CD4-positive, alpha-beta T cell treated with Interleukin-17A for 1 hour (primary cell): ENCODE measurements at regions not wholly inside any gene's neighbourhood (a gene's known extent, or its start where the extent isn't known, plus 50 kb on each side); places are given as distances from the start of the nearest gene placed in this dataset.

ENCODE experiments used
- DNase-seq: peaks from one replicate; pipeline ENCODE4 v3.0.0-alpha.2; 2020

DNA sequence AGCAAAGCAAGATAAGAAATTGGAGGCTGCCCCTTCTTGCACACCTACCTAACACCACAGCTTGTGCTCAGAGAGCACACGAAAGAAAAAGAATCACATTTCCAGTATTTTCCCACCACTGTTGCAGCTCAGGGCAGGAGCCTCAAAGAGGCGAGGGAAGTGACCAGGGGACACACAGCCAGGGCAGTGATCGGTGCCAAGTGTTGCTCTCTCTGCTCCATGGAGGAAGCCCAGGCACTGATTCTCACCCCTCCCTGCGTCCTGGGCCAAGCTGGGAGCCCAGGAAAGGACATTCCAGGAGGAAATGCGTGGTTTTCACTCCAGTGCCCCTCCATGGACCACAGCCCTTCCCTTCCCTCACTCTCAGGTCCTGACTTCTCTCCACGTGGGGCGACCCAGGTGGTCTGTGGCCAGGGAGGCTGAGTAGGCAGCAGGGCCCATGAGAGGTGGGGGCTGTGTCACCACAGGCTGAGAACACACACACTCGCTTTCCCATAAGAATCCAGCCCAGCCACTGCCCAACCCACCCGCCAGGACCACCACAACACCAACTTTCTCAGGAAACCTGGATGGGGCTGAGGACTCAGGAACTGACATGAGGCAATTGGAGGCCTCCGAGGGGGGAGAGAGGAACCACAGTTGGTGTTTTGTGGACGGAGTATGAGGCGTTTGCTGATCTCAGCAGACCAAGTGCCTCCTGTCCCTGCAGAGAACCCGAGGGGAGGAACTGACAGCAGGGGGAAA, 81.7 kb upstream of the MAFB start:
- no peak for DNase-seq

DNA sequence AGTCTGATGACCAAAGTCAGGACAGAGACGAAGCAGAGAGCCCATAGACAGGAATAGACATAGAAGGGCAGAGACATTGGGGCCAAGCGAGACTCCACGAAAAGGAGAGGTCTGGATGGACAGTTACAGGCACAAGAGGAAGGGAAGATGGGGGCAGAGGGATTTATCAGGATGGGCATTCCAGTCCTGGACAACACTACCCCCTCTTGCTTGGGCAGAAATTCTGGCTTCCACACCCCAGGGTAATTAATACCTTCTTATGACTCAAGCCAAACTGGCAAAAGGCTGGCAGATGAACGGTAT, 82.2 kb upstream of the MAFB start:
- no peak for DNase-seq

DNA sequence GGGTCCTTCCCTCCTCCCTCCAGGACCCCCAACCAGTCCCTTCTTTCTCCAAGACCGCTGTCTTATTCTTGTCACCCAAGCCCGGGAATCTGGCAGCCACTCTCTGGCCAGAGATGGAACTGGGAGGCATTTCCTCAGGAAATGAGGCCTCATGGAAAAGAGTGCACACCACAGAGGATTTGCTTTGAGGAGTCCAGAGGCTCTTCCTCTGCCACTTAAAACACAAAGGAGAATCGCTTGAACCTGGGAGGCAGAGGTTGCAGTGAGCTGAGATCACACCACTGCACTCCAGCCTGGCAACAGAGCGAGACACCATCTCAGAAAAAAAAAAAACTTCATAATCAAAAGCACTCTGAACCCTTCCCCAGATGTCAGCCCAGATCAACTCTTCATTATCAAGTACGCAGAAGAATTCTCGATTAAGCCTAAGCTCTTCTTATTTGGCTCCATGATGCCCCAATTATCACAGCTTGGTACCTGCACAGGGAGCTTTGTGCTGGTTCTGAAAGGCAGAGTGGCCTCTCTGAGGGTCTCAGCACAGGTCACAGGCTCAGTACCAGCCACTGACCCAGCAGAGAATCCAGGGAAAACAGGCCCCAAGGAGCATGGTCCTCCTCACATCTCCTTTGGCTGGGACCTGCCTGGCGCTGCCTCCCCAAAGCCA, 82.9 kb upstream of the MAFB start:
- DNase-seq: no peak

DNA sequence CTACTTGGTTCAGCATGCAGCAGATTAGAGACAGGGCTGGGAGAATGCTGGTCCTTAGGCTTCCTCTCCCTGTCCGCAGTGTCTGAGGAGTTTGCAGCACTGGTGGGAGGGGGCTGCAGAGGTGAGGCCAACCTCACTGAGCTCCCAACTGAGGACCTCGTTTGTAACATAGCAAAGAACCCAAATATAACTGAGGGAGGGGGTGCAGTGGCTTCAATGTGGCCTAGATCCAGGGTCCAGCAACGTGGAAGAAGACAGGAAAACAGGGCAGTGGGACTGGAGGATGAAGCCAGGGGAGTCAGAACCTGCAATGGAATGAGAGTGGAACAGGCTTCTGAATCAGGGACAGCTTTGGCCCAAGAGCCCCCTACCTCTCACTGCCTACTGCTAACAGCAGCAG, 84.3 kb upstream of the MAFB start:
- DNase-seq: no peak

DNA sequence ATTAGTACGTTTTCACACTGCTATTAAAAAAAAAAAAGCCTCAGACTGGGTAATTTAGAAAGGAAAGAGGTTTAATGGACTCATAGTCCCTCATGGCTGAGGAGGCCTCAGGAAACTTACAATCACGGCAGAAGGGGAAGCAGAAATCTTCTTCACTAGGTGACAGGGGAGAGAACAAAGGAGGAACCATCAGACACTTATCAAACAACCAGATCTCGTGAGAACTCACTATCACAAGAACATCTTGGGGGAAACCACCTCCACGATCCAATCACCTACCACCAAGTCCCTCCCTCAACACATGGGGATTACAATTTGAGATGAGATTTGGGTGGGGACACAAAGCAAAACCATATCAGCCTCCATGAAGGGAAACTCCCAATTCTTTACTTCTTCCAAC, 85.2 kb upstream of the MAFB start:
- DNase-seq: no peak

DNA sequence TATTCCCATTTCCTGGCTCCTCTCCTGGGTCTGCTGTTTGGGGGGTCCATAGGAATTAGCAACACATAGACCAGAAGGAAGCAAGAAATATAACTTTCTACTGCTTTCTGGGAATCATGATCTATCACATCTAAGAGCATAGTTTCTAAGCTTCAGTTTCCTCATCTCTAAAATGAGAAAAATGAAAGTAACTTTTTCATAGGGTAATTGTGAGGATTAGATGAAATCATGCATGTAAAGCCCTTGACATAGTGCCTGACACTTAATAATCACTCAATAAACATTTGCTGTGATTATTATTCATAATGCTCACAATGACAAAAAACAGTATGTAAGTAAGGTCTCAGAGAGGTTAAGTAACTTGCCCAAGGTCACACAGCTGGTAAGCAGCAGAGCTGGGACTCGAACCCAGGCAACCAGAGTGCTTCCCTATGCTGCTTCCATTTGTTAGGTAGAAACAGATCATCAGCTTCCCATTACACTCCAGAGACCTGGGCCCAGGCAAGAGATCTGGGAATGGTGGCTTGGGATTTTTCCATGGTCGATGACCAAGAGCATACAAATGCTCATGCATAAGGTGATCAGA, 86.6 kb upstream of the MAFB start:
- no peak for DNase-seq

DNA sequence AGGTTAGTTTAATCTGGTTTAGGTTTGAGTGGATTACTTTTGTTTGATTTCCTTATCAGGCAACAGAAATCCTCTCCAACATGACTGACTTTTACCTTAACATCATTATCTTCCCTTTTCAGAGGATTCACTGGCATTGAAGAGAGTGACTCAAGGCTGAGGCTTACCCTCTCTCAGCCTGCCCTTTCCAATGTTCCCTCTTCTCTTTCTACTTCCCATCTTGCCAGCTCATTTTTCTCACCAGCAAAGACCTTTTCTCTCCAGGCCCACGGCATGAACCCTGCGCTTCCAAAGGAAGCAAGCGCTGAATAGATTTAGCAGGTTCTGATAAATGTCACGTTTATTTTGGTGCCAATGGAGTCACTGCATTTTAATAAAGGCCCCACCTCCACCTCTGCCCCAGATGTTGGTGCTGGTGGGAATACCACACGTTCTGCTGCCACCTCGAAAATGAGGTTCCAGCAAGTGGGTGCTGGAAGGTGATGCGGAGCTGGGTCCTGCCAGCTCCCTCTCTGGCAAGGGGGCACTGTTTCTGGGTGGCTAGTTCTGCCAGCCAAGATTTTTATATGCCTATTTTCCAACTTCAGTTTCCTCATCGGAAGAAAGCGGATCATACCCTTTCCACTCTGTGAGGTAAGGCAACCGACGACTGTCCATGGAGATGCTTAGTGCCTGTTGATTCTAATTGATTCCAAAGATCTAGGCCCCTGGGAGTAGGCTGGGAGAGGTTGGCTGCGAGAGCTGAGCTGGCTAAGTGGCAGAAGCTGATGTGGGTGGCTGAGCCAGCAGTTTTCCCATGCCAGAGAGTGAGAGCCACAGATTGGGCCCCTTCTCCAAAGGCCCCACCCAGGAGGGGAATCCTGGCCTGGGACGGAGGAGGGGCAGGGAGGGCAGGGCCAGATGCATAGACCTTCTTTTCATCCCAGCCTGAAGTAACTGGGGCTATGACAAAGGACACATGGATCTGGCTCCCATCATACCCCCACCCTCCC, 87.7 kb upstream of the MAFB start:
- DNase-seq: no peak

DNA sequence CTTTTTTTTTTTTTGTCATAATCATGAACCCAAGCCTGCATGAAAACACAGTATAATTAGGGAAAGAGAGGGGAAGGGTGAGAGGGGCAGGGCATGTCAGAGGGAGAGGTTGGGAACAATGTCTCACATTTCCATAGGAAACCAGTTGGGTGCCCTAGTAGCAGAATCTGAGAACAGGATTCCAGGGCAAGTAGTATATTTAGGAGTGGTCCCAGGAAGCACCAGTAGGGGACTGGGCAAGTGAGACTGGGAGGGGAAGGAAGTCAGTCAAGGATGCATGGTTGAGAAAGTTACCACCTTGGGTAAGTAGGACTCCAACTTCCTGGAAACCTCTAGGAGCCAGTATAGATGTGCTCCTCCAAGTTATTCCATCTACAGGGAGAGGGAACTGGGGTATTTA, 88.6 kb upstream of the MAFB start:
- DNase-seq: no peak

DNA sequence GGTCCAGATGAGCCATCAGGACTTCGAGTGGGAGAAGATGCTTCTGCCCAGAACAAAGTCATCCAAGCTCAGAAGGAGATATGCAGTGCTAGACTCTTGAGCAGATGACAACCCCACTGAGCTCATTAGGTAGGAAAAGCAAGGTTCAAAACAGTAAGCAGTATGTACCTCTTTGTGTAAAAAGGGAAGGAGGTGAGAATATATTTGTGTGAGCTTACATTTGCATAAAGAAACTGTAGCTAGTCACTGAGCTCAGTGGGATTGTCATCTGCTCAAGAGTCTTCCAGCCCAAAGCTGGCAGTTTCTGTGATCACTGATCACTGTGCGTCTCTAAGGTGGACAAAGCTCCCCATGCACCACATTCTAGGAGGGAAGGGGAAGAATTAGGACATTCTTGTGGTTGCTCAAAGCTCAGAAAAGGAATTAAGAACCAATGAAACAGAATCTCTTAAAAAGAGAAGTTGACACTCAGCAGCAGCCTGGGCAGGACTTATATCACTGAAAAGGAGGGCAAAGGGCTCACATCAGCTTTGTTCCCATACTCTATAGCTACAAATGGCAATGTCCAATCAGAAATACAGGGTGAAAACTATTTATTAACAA, 90.0 kb upstream of the MAFB start:
- DNase-seq: no peak

DNA sequence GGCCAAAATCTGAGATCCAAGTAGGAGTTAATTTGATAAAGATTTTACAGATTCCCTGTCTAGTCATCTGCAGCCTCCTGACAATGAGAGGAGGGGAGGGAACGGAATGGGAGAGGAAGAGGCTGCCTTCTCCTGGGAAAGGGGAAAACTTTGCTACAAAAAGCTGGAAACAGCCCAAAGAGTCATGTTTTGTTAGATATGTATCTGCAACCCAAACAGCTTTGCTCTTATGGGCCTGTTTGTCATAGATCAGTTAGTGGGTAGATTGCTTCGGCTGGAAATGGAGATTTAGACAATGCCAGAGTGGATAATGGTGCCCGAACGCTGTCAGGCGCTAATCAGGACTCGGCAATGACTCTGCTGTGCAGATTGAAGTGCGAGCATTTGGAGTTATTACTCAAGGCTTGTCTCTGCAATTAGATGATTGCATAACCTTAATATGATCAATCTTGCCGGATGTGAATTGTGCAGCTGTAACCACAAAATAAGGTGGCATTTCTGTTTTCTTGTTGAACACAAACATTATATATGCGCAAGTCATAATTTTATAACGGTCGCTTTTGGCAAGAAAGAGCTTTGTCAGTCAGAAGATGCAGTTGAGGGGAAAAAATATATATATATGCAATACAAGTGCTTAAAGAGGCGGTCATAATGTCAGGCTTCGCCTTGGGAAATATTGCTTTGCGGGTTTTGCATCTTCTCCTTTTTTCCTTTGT, 92.4 kb upstream of the MAFB start:
- no peak for DNase-seq

DNA sequence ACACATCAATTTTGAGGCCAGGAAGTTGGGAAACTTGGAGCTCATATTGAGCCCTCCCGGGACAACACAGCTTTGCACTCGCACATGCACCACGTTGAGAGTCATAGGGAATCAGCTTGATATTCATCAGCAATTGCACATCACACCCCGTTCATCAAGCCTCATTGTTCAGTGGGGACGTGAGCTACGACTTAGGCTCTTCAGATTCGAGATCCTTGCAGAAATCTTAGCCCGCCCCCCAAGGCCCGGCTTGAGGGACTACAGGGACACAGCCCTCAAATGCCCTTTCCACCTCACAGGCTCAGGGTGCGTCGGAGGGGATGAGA, 93.0 kb upstream of the MAFB start:
- DNase-seq: no peak

DNA sequence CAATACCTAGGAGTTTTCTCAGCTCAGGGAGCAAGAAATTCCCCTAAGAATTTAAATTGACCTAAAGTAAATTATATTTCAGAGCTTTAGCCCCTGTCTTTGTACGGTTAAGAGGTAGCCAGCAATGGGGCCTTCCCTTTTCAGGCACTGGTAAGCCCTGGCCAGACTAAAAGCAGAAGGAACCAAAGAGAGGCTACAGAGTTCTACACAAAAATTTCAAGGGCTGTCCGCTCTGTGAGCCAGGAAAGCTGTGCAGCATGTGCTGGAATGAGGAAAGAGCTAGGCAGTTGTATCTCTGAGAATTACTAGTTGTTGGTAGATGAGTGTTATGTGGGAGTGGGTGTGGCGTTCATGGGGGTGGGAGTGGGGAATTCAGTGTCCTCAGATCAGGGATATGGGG, 96.3 kb upstream of the MAFB start:
- DNase-seq: no peak

DNA sequence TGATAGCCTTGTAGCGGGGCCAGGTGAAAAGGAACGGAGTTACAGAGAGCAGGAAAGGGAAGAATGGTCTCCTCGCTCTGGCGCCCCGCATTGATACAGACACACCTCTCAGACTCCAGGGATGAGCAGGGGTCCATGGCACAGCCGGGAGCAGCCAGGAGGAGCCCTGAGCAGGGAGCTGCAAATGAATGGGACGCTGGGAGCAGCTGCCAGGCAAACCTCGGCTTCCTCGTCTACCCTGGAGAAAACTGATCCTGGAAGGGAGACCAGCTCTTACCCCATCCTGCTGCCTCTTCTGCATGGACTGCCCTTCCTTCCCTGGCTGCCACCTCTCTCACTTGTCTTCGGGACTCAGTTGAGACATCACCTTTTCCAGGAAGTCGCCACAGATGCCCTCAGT, 97.3 kb upstream of the MAFB start:
- DNase-seq: no peak

DNA sequence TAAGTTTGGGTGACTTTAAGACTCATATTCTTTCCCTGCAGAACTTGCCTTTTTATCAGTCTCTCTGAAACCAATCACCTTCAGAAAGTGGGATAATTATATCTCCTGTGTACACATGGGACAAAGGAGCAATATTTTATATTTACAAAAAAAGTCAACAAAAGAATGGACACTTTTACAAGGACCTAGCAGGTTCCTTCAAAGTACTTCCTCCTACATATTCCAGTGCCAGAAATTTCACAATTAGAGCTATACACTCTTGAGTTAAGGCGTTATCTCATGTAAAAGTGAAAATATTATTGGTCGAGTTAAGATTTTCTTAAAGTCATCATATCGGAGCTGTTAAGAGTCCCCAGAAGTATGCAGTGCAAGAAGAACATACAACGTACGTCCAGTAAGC, 98.9 kb upstream of the MAFB start:
- DNase-seq: no peak

DNA sequence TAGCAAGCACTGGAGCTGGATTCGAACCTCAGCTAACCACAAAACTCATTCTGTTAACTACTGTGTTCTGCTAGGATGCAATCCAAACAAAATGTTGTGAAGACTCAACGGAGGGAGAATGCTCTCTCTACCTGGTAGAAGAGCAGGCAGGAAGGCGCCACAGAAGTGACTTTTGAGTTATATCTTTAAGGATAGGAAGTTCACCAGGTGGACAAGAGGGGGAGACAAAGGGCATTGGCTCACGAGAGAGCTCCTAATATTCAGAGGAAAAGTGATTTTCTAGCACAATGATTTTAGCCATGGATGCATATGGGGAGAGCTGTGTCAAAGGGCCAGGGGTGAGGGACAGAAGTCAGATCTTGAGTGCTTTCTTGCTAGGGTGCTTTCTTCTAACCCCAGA, 108.4 kb upstream of the MAFB start:
- DNase-seq: peak; percentile 12

DNA sequence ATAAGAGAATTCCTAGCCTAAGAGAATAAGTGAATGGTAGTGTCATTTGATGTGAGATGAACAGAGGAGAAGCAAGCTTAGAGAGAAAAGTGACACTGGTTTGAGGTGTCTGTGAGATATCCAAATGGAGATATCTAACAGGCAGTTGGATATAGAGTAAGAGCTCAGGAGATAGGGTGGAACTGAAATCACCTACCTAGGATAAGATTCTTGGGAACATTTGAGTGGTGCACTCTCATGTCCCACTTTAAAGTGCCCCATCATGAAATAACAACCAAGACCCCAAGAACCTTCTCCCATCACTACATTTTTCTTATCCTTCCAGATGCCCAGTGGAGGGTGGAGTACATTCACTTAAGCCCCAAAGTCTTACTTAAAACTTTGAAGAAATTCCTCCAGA, 109.0 kb upstream of the MAFB start:
- no peak for DNase-seq

DNA sequence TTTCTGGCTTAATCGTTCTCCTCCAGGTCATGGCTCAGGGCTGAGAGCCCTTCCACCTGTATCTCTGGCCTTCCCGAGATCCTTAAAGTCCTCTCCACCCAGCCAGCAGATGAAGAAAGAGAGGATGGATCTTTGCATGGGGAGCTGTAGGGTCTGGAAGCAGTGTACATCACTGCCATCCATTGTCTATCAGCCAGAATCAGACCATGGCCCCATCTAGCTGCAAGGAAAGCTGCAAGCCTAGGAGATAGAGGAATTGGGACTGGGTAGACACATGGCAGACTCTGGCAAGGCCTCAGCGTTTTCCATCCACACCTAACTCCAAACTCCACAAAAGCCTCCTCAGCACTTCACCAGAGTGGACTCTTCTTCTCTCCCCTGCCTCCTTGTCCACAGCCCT, 113.8 kb upstream of the MAFB start:
- DNase-seq: no peak

DNA sequence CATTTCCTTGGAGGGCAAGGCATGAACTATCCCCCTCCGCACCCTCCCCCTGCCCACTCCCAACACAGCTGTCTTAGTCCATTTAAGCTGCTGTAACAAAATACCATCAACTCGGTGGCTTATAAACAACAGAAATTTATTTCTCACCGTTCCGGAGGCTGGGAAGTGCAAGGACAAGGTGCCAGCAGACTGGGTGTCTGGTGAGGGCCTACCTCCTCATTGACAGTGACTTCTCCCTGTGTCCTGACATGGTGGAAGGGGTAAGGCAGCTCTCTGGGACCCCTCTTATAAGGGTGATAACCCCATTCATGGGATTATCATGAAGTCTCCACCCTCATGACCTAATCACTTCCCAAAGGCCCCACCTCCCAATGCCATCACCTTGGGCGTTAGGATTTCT, 114.3 kb upstream of the MAFB start:
- DNase-seq: no peak

DNA sequence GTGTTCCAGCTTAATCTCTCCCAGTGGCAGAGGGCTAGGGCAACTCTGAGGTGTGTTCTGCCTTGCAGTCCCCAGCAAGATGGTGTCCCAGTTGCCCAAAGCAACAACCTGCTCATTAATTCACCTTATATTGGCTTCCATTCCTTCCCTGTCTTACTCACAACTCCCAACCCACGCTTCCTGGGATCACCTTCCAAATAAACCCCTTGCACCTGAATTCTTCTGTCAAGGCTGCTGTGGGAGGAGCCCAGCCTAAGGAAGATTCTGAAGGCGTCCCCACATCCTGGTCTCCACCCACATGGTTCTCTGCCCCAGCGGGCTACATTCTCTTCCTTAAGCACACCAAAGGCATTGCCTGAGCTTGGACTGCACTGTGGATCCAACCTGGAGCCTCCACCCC, 116.6 kb upstream of the MAFB start:
- DNase-seq: no peak

DNA sequence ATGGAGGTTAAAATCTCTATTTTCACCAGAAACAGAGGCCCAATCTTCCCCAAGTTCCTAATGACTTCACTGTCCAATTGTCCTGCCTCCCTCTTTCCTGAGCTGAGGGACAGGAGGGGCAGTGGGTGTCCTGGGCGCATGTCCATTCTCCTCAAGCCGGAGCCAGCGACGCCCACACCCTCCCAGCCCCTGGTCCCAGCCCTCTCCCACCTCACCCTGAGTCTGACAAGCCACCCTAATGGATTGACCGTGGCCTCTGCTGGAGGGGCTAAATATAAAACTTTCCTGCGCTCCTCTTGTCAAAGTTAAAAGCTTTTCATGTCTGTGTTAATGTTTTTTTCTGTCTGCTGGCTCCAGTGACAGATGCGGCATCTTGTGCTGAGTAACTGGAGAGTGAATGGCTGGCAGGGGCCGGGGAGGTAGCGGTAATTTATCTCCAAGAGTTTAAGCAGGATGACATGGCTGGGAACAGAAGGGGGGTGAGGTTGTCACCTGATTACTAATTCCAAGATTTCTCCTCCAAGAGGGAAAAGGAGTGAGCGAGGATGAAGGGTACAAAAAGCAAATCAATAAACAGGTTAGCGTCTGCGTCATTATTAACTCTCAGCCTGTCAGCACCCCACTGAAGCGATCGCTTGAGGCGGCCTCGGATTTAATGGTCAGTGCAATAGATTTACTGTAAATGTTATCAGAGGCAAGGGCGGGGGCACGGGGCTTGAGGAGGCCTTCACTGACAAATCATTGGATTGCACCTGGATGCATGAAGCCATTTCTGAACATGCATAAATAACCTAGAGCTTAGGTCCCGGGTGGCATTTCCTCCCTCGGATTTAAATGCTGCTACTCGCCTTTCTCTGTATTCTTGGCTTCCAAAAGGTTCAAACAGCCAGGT, 118.1 kb upstream of the MAFB start:
- no peak for DNase-seq

DNA sequence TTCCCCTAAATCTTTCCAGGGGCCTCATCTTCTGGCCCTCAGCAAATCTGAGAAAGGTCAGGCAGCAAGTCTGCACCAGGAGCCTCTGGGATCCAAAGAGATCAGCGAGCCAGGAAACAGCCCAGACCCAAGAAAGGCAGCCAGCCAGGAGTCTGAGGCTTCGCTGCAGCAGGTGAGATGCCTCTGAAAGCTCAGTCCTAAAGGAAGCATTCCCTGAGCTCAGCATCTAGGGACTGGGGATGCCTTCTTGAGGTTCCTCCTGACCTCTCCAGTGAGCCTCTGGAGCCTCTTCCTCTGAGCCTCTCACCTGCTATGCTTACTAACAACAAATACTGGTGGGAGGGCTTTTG, 118.8 kb upstream of the MAFB start:
- DNase-seq: no peak

DNA sequence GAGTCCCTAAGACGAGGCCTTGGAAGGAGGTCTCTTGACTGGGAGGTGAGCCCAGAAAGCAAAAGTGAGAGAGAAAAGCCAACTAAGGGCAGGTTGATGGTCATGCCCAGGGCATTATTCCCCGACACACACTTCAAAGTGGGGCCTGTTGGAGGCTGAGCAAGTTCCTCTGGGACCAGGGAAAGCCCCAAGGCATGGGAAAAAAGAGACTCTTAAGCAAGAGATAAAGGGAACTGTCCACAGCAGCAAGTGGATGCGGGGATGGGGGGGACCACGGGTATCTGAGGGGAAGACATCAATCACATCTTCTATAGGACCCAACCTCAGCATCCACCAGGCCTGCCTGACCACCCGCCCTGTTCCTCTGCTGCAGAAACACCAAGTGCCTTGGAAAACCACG, 119.9 kb upstream of the MAFB start:
- DNase-seq: no peak
